ENCODE measurements at regions not wholly inside any gene's neighbourhood (a gene's known extent, or its start where the extent isn't known, plus 50 kb on each side); places are given as distances from the start of the nearest gene placed in this dataset.

- TF ChIP-seq CTCF (IDR thresholded peaks at IDR 0.05) (no peak), POLR2A (IDR thresholded peaks at IDR 0.05) (no peak)
Measured at GRCh38 chr10:44715136-44715535, 196.0 kb upstream of the TMEM72 start.

All from thyroid gland (tissue), 4 donors.